Medulla oblongata (tissue), 1 donor: ENCODE measurements at regions not wholly inside any gene's neighbourhood (a gene's known extent, or its start where the extent isn't known, plus 50 kb on each side); places are given as distances from the start of the nearest gene placed in this dataset.
A peak's percentile ranks its signal among the peaks of the same experiment; 100 is the strongest.

Experiments used
- DNase-seq: peaks from one replicate; pipeline ENCODE4 v3.0.0-alpha.2; 2015; ENCODE audit errors: extremely low spot score

GRCh38 chr14:34021096-34021495 lies 70.2 kb upstream of the EGLN3 start:
- no peak for DNase-seq

GRCh38 chr14:34020014-34020413 lies 69.1 kb upstream of the EGLN3 start:
- DNase-seq = no peak

- peak; percentile 63 for DNase-seq
Measured at GRCh38 chr14:34018564-34019244, 67.8 kb upstream of the EGLN3 start.

GRCh38 chr14:34018125-34018524 lies 67.3 kb upstream of the EGLN3 start:
- DNase-seq = peak; percentile 34

GRCh38 chr14:34015383-34015782 lies 64.5 kb upstream of the EGLN3 start:
- DNase-seq = no peak

- no peak for DNase-seq
Measured at GRCh38 chr14:34014936-34015335, 64.1 kb upstream of the EGLN3 start.

- no peak for DNase-seq
Measured at GRCh38 chr14:34013721-34014060, 62.8 kb upstream of the EGLN3 start.

DNA sequence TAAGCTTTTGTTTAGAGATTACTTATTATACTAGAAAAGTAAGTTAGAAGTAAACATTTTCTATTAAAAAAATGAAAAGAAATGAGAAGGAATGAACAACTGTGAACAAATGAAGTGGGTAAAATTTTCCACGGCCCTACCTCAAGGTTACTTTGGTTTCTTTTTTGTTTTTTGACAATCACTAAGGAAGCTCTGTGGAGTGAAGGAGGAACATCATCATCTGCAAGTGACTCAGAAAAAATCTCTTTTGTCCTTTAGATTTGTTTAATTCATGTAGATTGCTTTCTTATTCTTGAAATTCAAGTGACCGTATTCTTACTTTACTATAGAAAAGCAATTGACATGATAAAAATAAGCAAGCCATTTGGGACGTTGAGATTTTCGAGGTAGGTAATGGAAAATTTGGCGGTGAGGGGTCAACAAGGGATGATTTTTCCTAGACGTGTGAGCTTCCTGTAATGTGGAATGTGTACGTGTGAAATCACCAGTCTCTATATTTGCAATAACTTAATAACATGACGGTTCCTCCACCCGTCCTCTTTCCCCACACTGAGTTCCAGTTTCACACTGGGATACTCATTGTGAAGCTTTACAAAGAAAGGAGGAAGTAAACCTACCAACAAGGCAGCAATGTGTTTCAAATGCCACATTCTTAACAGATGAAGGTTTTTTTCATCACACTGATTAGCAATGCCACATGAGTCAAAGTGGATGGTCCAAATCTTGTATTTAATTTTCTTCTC lies 62.3 kb upstream of the EGLN3 start:
- DNase-seq = peak; percentile 74

DNA sequence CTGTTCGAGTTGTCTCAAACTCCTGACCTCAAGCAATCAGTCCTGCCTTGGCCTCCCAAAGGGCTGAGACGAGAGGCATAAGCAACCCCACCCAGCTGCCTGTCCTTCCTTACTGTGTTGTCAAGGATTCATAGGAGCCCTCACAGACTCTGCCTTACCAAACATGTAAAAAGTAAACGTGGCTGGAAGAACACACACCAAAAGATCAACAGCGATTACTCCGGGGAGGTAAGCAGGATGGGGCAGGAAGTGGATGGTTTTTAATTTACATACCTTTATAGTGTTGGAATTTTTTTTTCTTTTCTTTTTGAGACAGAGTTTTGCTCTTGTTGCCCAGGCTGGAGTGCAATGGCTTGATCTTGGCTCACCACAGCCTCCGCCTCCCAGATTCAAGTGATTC lies 61.5 kb upstream of the EGLN3 start:
- DNase-seq = no peak

- DNase-seq = no peak
Measured at GRCh38 chr14:34009956-34010355, 59.1 kb upstream of the EGLN3 start.

GRCh38 chr14:34007902-34008301 lies 57.0 kb upstream of the EGLN3 start:
- no peak for DNase-seq

GRCh38 chr14:34005901-34006300 lies 55.0 kb upstream of the EGLN3 start:
- DNase-seq = no peak

DNA sequence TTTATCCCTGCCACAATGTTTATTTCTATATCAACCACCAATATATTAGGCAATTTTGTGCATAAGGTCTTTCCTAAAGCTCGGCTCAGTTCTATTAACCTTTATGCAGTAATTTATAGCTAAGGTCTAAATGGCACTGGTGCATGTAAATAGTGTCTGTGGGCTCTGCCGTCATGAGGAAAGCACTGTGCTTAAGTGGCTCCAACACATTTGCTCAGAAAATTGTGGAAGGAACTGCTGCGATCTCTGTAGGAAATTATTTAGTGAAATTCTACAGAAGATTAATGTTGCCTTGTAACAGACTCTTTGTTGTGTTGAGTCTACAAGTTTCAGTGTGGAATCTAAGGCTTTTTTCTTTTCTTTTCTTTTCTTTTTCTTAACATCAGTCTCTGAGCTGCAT lies 54.0 kb upstream of the EGLN3 start:
- no peak for DNase-seq

- no peak for DNase-seq
Measured at GRCh38 chr14:34003691-34004090, 52.8 kb upstream of the EGLN3 start.

DNA sequence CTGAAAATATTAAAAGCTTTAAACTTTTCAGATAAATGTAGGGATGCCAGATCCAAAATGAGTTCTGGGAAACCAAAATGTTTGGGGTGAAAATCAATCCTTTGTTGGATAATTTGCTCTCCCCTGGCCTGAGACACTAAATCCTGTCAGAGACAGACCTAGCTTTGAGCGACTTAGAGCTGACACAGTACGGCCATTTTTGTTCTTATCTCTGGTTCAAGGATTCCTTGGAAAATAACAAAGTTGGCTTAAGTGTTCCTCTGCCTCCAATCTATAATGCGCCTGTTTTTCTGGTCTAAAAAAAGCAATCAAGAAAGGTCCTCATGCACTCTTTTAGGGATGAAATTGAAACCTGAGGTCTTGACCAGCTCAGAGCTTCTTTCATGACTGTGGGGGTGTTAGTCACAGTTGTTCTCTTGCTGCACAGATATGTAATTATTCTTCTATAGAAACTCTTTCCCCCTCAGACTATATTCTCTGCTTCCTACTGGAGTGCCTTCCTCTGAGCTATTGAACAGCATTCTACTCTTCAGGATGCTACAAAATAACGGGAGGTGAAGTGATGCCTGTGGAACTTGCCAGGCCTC lies 52.3 kb upstream of the EGLN3 start:
- no peak for DNase-seq
